ENCODE measurements at regions not wholly inside any gene's neighbourhood (a gene's known extent, or its start where the extent isn't known, plus 50 kb on each side); places are given as distances from the start of the nearest gene placed in this dataset.
"Not testable (repeated sequence)": the region's sequence is repeated elsewhere in the genome, so short reads cannot be mapped to it uniquely, and the experiment has no call there.

- DNase-seq (ENCODE audit: low spot score) = no peak
Measured at GRCh38 chr5:8561854-8562253, 692.9 kb downstream of the MTRR start.

- DNase-seq (ENCODE audit: low spot score) = not testable (repeated sequence)
Measured at GRCh38 chr5:8563540-8563939, 694.6 kb downstream of the MTRR start.

GRCh38 chr5:8568858-8569257, 699.9 kb downstream of the MTRR start:
- no peak for DNase-seq (ENCODE audit: low spot score)

- DNase-seq (ENCODE audit: low spot score) = no peak
Measured at GRCh38 chr5:8570528-8570927, 701.6 kb downstream of the MTRR start.

GRCh38 chr5:8576178-8576577, 707.2 kb downstream of the MTRR start:
- DNase-seq (ENCODE audit: low spot score) = no peak

GRCh38 chr5:8577792-8578191, 708.8 kb downstream of the MTRR start:
- no peak for DNase-seq (ENCODE audit: low spot score)

GRCh38 chr5:8580298-8580697, 711.4 kb downstream of the MTRR start:
- DNase-seq (ENCODE audit: low spot score) = no peak

GRCh38 chr5:8581047-8581446, 712.1 kb downstream of the MTRR start:
- no peak for DNase-seq (ENCODE audit: low spot score)

GRCh38 chr5:8585230-8586018, 716.5 kb downstream of the MTRR start:
- no peak for DNase-seq (ENCODE audit: low spot score)

- no peak for DNase-seq (ENCODE audit: low spot score)
Measured at GRCh38 chr5:8590959-8591358, 722.0 kb downstream of the MTRR start.

GRCh38 chr5:8598356-8598755, 729.4 kb downstream of the MTRR start:
- DNase-seq (ENCODE audit: low spot score) = no peak

- no peak for DNase-seq (ENCODE audit: low spot score)
Measured at GRCh38 chr5:8598996-8599395, 730.0 kb downstream of the MTRR start.

GRCh38 chr5:8600843-8601242, 731.9 kb downstream of the MTRR start:
- no peak for DNase-seq (ENCODE audit: low spot score)

GRCh38 chr5:8601831-8602354, 732.9 kb downstream of the MTRR start:
- DNase-seq (ENCODE audit: low spot score) = no peak

GRCh38 chr5:8606231-8606630, 737.3 kb downstream of the MTRR start:
- no peak for DNase-seq (ENCODE audit: low spot score)

GRCh38 chr5:8611067-8611466, 742.1 kb downstream of the MTRR start:
- no peak for DNase-seq (ENCODE audit: low spot score)

- DNase-seq (ENCODE audit: low spot score) = no peak
Measured at GRCh38 chr5:8613078-8613685, 744.2 kb downstream of the MTRR start.

- DNase-seq (ENCODE audit: low spot score) = no peak
Measured at GRCh38 chr5:8615142-8615858, 746.4 kb downstream of the MTRR start.

GRCh38 chr5:8628521-8628920, 759.6 kb downstream of the MTRR start:
- no peak for DNase-seq (ENCODE audit: low spot score)

- no peak for DNase-seq (ENCODE audit: low spot score)
Measured at GRCh38 chr5:8633259-8633658, 764.3 kb downstream of the MTRR start.

- DNase-seq (ENCODE audit: low spot score) = no peak
Measured at GRCh38 chr5:8633696-8634095, 764.7 kb downstream of the MTRR start.

GRCh38 chr5:8634219-8634618, 765.3 kb downstream of the MTRR start:
- DNase-seq (ENCODE audit: low spot score) = no peak
